ENCODE measurements at regions not wholly inside any gene's neighbourhood (a gene's known extent, or its start where the extent isn't known, plus 50 kb on each side); places are given as distances from the start of the nearest gene placed in this dataset.

GRCh38 chr6:169923468-169924464, 172.3 kb downstream of the ERMARD start:
- TF ChIP-seq GATA2 (IDR thresholded peaks at IDR 0.05; ENCODE audit: low read depth, low read length): no peak
- TF ChIP-seq GATA3 (IDR thresholded peaks at IDR 0.05; ENCODE audit: low read depth, low read length): no peak
